ENCODE measurements at regions not wholly inside any gene's neighbourhood (a gene's known extent, or its start where the extent isn't known, plus 50 kb on each side); places are given as distances from the start of the nearest gene placed in this dataset.

- DNase-seq (ENCODE audit: low read depth in 2 of 2), result no peak
Measured at GRCh38 chr7:12124028-12124427, 87.1 kb upstream of the TMEM106B start.

GRCh38 chr7:12127455-12127854, 83.6 kb upstream of the TMEM106B start:
- DNase-seq (ENCODE audit: low read depth in 2 of 2), result no peak

GRCh38 chr7:12130609-12131008, 80.5 kb upstream of the TMEM106B start:
- DNase-seq (ENCODE audit: low read depth in 2 of 2), result no peak

- no peak for DNase-seq (ENCODE audit: low read depth in 2 of 2)
Measured at GRCh38 chr7:12131122-12131521, 80.0 kb upstream of the TMEM106B start.

GRCh38 chr7:12133865-12134264, 77.2 kb upstream of the TMEM106B start:
- no peak for DNase-seq (ENCODE audit: low read depth in 2 of 2)

- no peak for DNase-seq (ENCODE audit: low read depth in 2 of 2)
Measured at GRCh38 chr7:12136523-12136922, 74.6 kb upstream of the TMEM106B start.

- DNase-seq (ENCODE audit: low read depth in 2 of 2), result no peak
Measured at GRCh38 chr7:12137283-12137682, 73.8 kb upstream of the TMEM106B start.

- no peak for DNase-seq (ENCODE audit: low read depth in 2 of 2)
Measured at GRCh38 chr7:12138421-12138820, 72.7 kb upstream of the TMEM106B start.

GRCh38 chr7:12139416-12139815, 71.7 kb upstream of the TMEM106B start:
- DNase-seq (ENCODE audit: low read depth in 2 of 2), result no peak

GRCh38 chr7:12146813-12147212, 64.3 kb upstream of the TMEM106B start:
- no peak for DNase-seq (ENCODE audit: low read depth in 2 of 2)

GRCh38 chr7:12152196-12152918, 58.7 kb upstream of the TMEM106B start:
- no peak for DNase-seq (ENCODE audit: low read depth in 2 of 2)

GRCh38 chr7:12154119-12154518, 57.0 kb upstream of the TMEM106B start:
- DNase-seq (ENCODE audit: low read depth in 2 of 2), result no peak

- DNase-seq (ENCODE audit: low read depth in 2 of 2), result no peak
Measured at GRCh38 chr7:12157517-12157916, 53.6 kb upstream of the TMEM106B start.

- no peak for DNase-seq (ENCODE audit: low read depth in 2 of 2)
Measured at GRCh38 chr7:12158334-12159060, 52.6 kb upstream of the TMEM106B start.

- DNase-seq (ENCODE audit: low read depth in 2 of 2), result no peak
Measured at GRCh38 chr7:12161146-12161545, 49.9 kb upstream of the TMEM106B start.

All from dermis microvascular lymphatic vessel endothelial cell (primary cell).